Suppressor macrophage treated with lipopolysaccharide for 1 hour (primary cell): ENCODE measurements at regions not wholly inside any gene's neighbourhood (a gene's known extent, or its start where the extent isn't known, plus 50 kb on each side); places are given as distances from the start of the nearest gene placed in this dataset.
"Not testable (repeated sequence)": the region's sequence is repeated elsewhere in the genome, so short reads cannot be mapped to it uniquely, and the experiment has no call there.

Experiments
- DNase-seq, 3 donors: peaks; one replicate each; pipeline ENCODE4 v3.0.0-alpha.2; 2020 to 2022

- no peak for DNase-seq
Observed at GRCh38 chr6:79808921-79809320, 138.4 kb downstream of the ELOVL4 start.

GRCh38 chr6:79806661-79807060 lies 140.7 kb downstream of the ELOVL4 start:
- not testable (repeated sequence) for DNase-seq

- no peak for DNase-seq
Observed at GRCh38 chr6:79804732-79805131, 142.6 kb downstream of the ELOVL4 start.

- no peak for DNase-seq
Observed at GRCh38 chr6:79803917-79804316, 143.4 kb downstream of the ELOVL4 start.

- peak; percentile 57 to 74 (median 65) for DNase-seq
Observed at GRCh38 chr6:79802657-79803300, 144.6 kb downstream of the ELOVL4 start.

- peak in 1 of 3 donors; percentile 17 for DNase-seq
Observed at GRCh38 chr6:79801362-79801761, 146.0 kb downstream of the ELOVL4 start.

GRCh38 chr6:79798841-79799240 lies 148.5 kb downstream of the ELOVL4 start:
- DNase-seq: peak in 1 of 3 donors; percentile 7

- DNase-seq: no peak
Observed at GRCh38 chr6:79797912-79798311, 149.4 kb downstream of the ELOVL4 start.

GRCh38 chr6:79797163-79797764 lies 150.1 kb downstream of the ELOVL4 start:
- no peak for DNase-seq

- no peak for DNase-seq
Observed at GRCh38 chr6:79796197-79796596, 151.2 kb downstream of the ELOVL4 start.

GRCh38 chr6:79789896-79790295 lies 157.5 kb downstream of the ELOVL4 start:
- no peak for DNase-seq

- no peak for DNase-seq
Observed at GRCh38 chr6:79788756-79789155, 157.6 kb downstream of the SH3BGRL2 start.

GRCh38 chr6:79787626-79788025 lies 156.5 kb downstream of the SH3BGRL2 start:
- peak; percentile 73 to 80 (median 79) for DNase-seq

- no peak for DNase-seq
Observed at GRCh38 chr6:79784395-79784753, 153.2 kb downstream of the SH3BGRL2 start.

- no peak for DNase-seq
Observed at GRCh38 chr6:79783670-79784394, 152.7 kb downstream of the SH3BGRL2 start.

- DNase-seq: peak; percentile 70 to 71 (median 70)
Observed at GRCh38 chr6:79782792-79783580, 151.9 kb downstream of the SH3BGRL2 start.

- no peak for DNase-seq
Observed at GRCh38 chr6:79781916-79782315, 150.8 kb downstream of the SH3BGRL2 start.

GRCh38 chr6:79780881-79781280 lies 149.8 kb downstream of the SH3BGRL2 start:
- no peak for DNase-seq

- DNase-seq: no peak
Observed at GRCh38 chr6:79778816-79779215, 147.7 kb downstream of the SH3BGRL2 start.

- DNase-seq: peak; percentile 94 to 95 (median 95)
Observed at GRCh38 chr6:79777713-79778579, 146.8 kb downstream of the SH3BGRL2 start.

GRCh38 chr6:79776076-79776475 lies 144.9 kb downstream of the SH3BGRL2 start:
- DNase-seq: no peak

- no peak for DNase-seq
Observed at GRCh38 chr6:79775222-79775621, 144.1 kb downstream of the SH3BGRL2 start.
